Activated T-cell treated with anti-CD3 and anti-CD28 coated beads, Interleukin-2, amount 50 U/mL, for 24 hours (primary cell): ENCODE measurements at regions not wholly inside any gene's neighbourhood (a gene's known extent, or its start where the extent isn't known, plus 50 kb on each side); places are given as distances from the start of the nearest gene placed in this dataset.
"Not testable (repeated sequence)": the region's sequence is repeated elsewhere in the genome, so short reads cannot be mapped to it uniquely, and the experiment has no call there.

ENCODE experiments used
- DNase-seq: peaks from one replicate; pipeline ENCODE4 v3.0.0-alpha.2; 2020
- H3K27ac Mint-ChIP-seq: 2 replicates; pipeline ENCODE4 v1.8.0; 2020; ENCODE audit warnings: mild to moderate bottlenecking, mixed read lengths
- H3K27me3 Mint-ChIP-seq: 2 replicates; pipeline ENCODE4 v1.8.0; 2020; ENCODE audit warnings: mixed read lengths
- H3K36me3 Mint-ChIP-seq: 2 replicates; pipeline ENCODE4 v1.8.0; 2020; ENCODE audit warnings: low read depth, mixed read lengths
- H3K4me1 Mint-ChIP-seq: 2 replicates; pipeline ENCODE4 v1.8.0; 2020; ENCODE audit warnings: low read depth, mixed read lengths
- H3K4me3 Mint-ChIP-seq: 2 replicates; pipeline ENCODE4 v1.8.0; 2020; ENCODE audit warnings: mild to moderate bottlenecking, moderate library complexity, mixed read lengths
- H3K9me3 Mint-ChIP-seq: 2 replicates; pipeline ENCODE4 v1.8.0; 2020; ENCODE audit warnings: mixed read lengths

DNA sequence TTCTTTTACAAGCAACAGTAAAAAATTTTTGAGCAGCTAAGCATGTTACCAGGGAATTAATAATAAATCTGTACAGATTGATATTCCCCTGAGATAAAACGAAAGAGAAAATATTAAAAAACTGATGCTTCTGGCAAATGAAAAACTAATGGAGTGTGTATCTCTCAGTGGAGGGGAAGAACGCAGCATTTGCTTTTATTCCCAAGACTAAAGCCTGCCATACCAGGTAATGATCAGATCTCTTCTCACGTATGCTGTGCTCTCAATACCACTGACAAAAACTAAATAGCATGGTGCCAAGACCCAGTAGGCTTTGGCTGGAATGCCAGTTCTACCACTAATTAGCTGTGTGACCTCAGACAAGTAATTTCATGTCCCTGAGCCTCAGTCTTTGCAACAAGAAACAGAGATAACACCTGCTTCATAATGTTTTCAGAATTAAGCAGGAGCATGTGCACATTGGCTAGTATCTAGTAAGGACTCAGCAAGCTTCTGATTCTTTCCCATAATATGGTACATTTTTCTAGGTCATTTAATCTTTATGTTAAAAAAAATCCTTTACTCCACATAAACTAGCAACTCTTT is 179.6 kb downstream of the CENPC start:
- no peaks in the 10 kb centered on the region for H3K4me1 Mint-ChIP-seq
- H3K9me3 Mint-ChIP-seq = peaks cover 5% of the 10 kb centered on the region
- no peak for DNase-seq
- no peak overlapping the region for H3K4me3 Mint-ChIP-seq
- H3K27me3 Mint-ChIP-seq = peaks cover 11% of the 10 kb centered on the region
- H3K36me3 Mint-ChIP-seq = no peaks in the 10 kb centered on the region
- no peak overlapping the region for H3K27ac Mint-ChIP-seq

DNA sequence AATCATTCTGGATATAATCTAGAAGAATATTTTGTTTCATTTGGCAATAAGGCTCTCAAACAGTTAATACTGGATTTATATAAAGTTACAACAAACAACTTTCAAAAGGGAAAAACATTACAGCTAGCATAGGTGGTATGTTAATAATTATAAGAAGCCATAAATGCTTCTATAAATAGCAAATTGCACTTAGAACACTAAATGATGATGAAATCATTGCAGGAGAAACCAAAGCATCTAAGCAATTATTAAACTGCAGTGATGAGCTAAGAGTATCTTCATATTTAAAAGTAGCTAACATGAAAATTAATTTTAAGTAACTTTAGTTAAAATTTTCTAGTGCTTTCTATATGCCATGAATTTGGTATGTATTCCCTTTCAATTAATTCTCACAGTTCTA is 189.5 kb downstream of the CENPC start:
- Mint-ChIP-seq H3K9me3 (peaks cover 1% of the 10 kb centered on the region), H3K27me3 (peaks cover 7% of the 10 kb centered on the region), H3K27ac (no peak overlapping the region), H3K4me3 (no peak overlapping the region), H3K4me1 (no peaks in the 10 kb centered on the region), H3K36me3 (no peaks in the 10 kb centered on the region)
- no peak for DNase-seq

DNA sequence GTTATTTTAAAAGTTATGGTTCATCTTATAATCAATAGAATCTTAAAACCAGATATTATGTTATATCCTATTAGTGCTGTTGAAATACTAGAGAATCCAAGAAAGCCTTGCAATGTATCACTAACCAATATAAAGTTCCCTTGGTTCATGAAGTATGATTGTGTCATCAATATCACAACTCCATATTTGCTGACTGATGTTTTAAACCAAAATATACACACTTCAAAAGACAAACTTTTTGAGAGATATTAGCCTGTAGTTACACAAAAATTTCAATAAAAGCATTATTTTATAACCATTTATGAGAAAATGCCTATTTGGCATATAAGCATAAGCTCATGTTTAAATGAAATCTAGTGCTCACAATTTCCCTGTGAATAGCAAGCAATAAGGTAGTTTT is 198.6 kb downstream of the CENPC start:
- Mint-ChIP-seq H3K9me3 (no peaks in the 10 kb centered on the region), H3K27me3 (peaks cover 7% of the 10 kb centered on the region), H3K36me3 (no peaks in the 10 kb centered on the region), H3K4me1 (no peaks in the 10 kb centered on the region), H3K27ac (no peak overlapping the region), H3K4me3 (no peak overlapping the region)
- no peak for DNase-seq

DNA sequence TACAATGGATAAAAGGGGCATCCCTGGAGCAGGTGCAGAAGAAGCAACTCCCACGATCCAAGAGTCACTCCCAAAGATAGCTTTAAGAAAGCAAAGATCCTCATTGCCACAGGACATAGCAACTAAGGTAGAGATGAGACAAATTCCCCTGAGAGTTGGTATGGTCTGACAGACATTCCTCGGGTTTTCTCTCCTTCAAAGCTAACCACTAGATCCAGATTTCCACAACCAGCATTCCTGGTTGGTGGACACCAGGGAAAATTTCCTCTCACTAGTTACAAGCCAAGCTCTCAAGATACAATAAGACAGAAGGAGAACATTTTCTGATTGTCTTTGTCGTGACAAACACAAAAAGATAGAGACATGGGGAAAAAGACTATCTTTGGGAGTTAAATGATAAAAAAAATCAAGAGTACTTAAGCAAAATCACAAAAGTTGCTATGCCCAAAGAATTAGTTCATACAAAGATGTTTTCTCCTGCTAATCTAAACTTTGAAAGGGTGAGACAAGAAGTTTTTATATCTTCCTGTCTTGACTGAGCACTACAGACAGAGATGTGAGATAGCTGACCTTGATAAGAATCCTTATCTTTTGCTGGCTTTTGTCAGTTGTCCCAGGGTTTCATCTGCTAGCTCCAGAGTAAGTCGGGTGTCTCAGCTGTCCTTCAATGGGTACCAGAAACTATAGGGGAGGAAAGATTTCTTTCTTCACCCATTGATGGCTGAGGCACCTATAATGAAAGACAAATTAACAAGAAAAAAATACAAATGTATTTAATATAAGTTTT is 200.5 kb downstream of the CENPC start:
- DNase-seq = no peak
- Mint-ChIP-seq H3K9me3 (no peaks in the 10 kb centered on the region), H3K27me3 (peaks cover 7% of the 10 kb centered on the region), H3K36me3 (no peaks in the 10 kb centered on the region), H3K4me1 (no peaks in the 10 kb centered on the region), H3K27ac (no peak overlapping the region), H3K4me3 (no peak overlapping the region)

DNA sequence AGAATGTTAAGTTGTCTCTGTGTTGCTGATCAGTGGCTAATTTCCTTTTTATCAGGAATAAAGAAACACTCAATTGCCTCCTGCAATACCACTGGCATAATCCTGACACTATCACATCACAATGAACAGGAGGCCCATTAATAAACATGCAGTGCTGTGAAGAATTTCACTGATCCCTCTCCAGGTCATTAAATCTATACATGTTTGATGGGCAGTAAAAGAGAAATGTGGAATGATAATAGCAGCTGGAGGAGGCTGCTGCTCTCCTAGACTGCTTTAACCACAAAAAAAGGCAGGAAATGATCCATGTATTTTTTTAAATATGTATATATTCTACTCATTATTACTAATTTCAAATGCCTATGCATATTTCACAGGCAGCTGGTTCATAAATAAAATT is 202.1 kb downstream of the CENPC start:
- no peaks in the 10 kb centered on the region for H3K4me1 Mint-ChIP-seq
- no peaks in the 10 kb centered on the region for H3K36me3 Mint-ChIP-seq
- no peak for DNase-seq
- H3K9me3 Mint-ChIP-seq = no peaks in the 10 kb centered on the region
- H3K27ac Mint-ChIP-seq = no peak overlapping the region
- H3K4me3 Mint-ChIP-seq = no peak overlapping the region
- peaks cover 7% of the 10 kb centered on the region for H3K27me3 Mint-ChIP-seq

DNA sequence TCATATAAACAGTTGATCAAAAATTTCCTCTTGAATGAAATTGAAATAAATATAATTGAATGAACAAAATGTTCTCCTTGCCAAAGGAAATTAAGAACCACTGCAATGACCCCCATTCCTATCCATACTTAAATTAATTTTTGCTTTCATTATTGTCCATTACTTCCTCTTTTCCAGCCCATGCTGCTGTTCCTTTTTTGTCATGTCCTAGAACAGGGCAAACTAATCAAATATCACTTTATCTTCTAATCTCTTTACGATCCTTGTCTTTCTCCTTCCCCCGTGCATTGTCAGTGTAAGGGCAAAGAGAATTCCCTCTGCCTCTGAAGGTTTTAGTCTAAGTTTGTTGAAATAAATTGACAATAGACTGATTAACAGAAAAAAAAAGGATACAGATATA is 203.0 kb downstream of the CENPC start:
- no peak for DNase-seq
- no peaks in the 10 kb centered on the region for H3K36me3 Mint-ChIP-seq

DNA sequence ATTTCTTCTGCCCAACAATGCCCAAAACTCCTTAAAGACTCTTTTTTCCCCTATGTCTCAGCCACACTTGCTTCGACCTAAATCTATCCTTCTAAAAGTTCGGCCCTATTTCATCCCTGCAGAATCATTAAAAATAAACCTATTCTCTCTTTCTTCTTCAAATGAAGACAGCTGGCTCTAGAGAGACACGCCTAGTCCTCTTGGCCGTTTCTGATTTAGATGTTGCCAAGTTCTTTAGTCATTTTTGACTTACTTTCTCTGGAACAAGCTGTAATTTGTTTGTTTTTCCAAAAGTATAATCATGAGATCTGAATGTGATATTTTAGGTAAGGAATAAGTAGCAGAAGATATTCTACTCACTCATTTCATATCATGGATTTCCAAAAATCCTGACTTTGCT is 211.6 kb downstream of the CENPC start:
- DNase-seq = no peak
- no peaks in the 10 kb centered on the region for H3K36me3 Mint-ChIP-seq
- peaks cover 20% of the 10 kb centered on the region for H3K27me3 Mint-ChIP-seq
- H3K27ac Mint-ChIP-seq = no peak overlapping the region
- no peaks in the 10 kb centered on the region for H3K4me1 Mint-ChIP-seq
- no peaks in the 10 kb centered on the region for H3K9me3 Mint-ChIP-seq
- H3K4me3 Mint-ChIP-seq = no peak overlapping the region

More for the DNA sequence above, 203.0 kb downstream of the CENPC start:
- no peak overlapping the region for H3K4me3 Mint-ChIP-seq
- no peak overlapping the region for H3K27ac Mint-ChIP-seq
- H3K4me1 Mint-ChIP-seq = no peaks in the 10 kb centered on the region
- peaks cover 5% of the 10 kb centered on the region for H3K27me3 Mint-ChIP-seq
- H3K9me3 Mint-ChIP-seq = no peaks in the 10 kb centered on the region

DNA sequence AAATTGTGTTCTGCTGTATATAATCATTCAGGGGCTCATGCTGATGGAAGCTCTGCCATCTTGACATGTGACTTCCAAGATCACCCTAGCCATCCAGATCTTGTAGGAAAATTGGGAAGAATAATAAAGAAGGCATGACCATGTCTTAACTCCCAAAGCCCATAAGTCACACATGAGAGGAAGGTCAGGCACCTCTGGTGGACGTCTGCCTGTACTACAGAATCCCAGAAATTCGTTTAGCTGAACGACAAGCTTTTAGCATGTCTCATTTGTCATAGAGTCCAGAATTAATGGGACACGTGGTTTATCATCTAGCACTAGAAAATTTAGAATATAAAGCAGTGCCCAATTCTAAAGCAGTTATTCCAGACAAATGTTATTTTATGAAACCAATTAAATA is 212.7 kb downstream of the CENPC start:
- H3K4me3 Mint-ChIP-seq = no peak overlapping the region
- H3K36me3 Mint-ChIP-seq = no peaks in the 10 kb centered on the region
- no peak overlapping the region for H3K27ac Mint-ChIP-seq
- peaks cover 27% of the 10 kb centered on the region for H3K27me3 Mint-ChIP-seq
- H3K4me1 Mint-ChIP-seq = no peaks in the 10 kb centered on the region
- H3K9me3 Mint-ChIP-seq = no peaks in the 10 kb centered on the region
- DNase-seq = no peak

DNA sequence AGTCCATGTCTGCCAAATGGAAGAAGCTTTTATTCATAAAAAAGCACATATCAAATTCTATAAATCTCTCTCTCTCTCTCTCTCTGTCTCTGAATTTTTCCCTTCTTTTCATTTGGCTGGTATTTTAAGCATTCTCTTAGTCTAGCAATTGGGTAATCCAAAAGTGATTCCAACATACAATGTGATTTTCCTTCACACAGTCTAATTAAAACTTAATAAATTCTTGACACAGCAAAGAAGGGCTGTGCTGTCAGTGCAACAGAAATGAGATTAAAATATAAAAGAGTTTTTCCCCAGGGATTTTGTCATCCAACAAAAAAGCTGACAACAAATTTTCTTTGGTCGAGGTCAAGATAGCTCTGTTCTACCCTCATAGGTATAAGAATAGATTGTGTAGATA is 216.9 kb downstream of the CENPC start:
- H3K4me3 Mint-ChIP-seq = no peak overlapping the region
- H3K27me3 Mint-ChIP-seq = peaks cover 27% of the 10 kb centered on the region
- H3K4me1 Mint-ChIP-seq = peaks cover 2% of the 10 kb centered on the region
- no peak overlapping the region for H3K27ac Mint-ChIP-seq
- no peak for DNase-seq
- H3K36me3 Mint-ChIP-seq = no peaks in the 10 kb centered on the region
- H3K9me3 Mint-ChIP-seq = no peaks in the 10 kb centered on the region

DNA sequence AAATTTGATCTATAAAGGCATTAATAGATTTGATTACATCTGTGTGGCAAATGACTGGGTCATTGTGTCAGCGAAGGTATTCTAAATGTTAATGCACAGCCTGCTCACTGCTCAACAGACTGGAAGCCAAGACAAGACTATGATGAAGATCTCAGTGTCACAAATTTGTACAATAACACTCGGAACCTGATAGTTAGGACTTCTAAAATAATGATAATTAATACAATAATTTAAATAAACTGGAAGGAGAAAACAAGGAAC is 217.4 kb downstream of the CENPC start:
- peaks cover 27% of the 10 kb centered on the region for H3K27me3 Mint-ChIP-seq
- H3K36me3 Mint-ChIP-seq = no peaks in the 10 kb centered on the region
- no peak for DNase-seq
- H3K4me3 Mint-ChIP-seq = no peak overlapping the region
- no peaks in the 10 kb centered on the region for H3K9me3 Mint-ChIP-seq
- H3K27ac Mint-ChIP-seq = no peak overlapping the region
- H3K4me1 Mint-ChIP-seq = peaks cover 2% of the 10 kb centered on the region

DNA sequence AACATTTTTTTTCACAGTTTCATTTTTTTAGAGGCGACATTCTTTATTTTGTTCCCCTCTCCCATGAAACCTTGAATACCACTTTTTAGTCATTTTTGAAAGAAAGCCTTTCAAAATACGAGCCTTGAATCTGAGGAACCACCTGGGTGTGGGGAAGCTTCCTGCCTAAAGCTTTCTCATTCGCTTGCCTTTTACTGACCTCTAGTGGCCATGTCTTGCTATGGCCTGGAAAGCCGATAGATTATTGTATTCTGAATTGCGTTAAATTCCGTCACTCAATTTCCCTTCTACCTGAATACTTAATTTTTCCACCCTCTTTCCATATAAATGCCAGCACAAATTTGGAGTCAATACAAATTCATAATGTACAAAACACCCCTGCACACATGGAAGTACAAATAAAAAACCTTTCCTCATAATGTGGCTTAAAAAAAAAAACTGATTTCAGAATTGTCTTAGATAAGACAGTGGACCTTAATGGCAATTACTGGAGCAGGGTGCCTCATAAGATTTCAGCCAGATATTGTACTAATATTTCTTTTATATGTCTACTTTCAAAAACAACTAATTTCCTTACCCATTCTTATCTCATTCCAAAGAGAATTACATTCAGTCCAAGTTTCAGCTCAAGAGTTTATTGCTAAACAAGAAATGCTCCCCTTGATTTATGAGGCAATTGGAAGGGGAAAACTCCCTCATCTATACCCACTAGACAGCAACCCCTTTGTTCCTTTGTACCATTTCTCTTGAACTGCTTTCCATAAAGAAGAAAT is 217.9 kb downstream of the CENPC start:
- no peak overlapping the region for H3K4me3 Mint-ChIP-seq
- H3K27ac Mint-ChIP-seq = no peak overlapping the region
- peaks cover 22% of the 10 kb centered on the region for H3K27me3 Mint-ChIP-seq
- no peaks in the 10 kb centered on the region for H3K36me3 Mint-ChIP-seq
- no peak for DNase-seq
- no peaks in the 10 kb centered on the region for H3K9me3 Mint-ChIP-seq
- peaks cover 2% of the 10 kb centered on the region for H3K4me1 Mint-ChIP-seq

DNA sequence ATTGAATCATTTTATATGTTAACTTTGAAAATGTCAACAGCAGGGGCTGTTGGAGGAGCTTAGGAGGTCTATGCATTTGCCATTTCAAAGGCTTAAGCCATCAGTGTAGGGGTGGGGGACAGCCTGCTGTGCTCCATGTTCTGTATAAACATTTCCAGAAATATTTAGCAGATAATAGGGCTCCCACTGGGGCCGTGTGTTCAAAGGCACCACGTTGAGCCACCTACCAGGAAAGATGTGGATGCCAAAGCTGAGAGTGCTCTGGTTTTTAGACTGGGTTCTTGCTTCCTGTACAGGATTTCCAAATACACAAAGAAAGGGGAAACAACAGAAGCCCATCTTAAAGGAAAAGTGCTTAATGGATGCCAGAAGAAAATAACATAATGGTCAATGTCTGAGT is 219.5 kb downstream of the CENPC start:
- no peak for DNase-seq
- Mint-ChIP-seq H3K27me3 (peaks cover 18% of the 10 kb centered on the region), H3K4me1 (peaks cover 2% of the 10 kb centered on the region), H3K4me3 (no peak overlapping the region), H3K9me3 (no peaks in the 10 kb centered on the region), H3K36me3 (no peaks in the 10 kb centered on the region), H3K27ac (no peak overlapping the region)

DNA sequence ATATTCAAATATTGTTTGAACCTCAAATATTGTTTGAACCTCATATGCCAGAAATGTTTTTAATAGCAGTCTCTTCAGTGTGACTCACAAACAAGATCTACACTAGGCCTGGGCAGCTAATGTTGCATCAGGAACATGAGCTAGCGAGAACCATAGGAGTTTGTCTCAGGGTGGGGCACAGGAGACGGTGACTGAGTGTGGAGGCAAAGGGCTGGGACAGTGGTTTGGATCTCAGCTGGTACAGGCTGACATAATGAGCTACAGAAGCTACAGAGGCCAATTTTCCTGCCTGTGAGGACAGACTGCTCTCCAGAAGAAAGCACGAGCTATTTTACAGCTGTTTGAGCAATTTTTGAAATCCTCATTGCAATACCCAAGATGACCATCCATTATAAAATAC is 224.7 kb downstream of the CENPC start:
- Mint-ChIP-seq H3K27me3 (no peaks in the 10 kb centered on the region), H3K4me1 (no peaks in the 10 kb centered on the region), H3K36me3 (no peaks in the 10 kb centered on the region), H3K27ac (no peak overlapping the region), H3K9me3 (no peaks in the 10 kb centered on the region), H3K4me3 (no peak overlapping the region)
- no peak for DNase-seq

DNA sequence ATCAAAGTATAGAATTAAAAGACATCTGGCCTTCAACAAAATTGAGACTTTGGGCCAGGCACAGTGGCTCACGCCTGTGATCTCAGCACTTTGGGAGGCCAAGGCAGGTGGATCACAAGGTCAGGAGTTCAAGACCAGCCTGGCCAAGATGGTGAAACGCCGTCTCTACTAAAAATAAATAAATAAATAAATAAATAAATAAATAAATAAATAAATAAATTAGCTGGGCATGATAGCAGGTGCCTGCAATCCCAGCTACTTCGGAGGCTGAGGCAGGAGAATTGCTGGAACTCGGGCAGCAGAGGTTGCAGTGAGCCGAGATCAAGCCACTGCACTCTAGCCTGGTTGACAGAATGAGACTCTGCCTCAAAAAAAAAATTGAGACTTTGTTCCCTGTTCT is 225.7 kb downstream of the CENPC start:
- not testable (repeated sequence) for H3K9me3 Mint-ChIP-seq, H3K4me3 Mint-ChIP-seq, H3K27ac Mint-ChIP-seq, H3K36me3 Mint-ChIP-seq, DNase-seq, H3K4me1 Mint-ChIP-seq, H3K27me3 Mint-ChIP-seq

DNA sequence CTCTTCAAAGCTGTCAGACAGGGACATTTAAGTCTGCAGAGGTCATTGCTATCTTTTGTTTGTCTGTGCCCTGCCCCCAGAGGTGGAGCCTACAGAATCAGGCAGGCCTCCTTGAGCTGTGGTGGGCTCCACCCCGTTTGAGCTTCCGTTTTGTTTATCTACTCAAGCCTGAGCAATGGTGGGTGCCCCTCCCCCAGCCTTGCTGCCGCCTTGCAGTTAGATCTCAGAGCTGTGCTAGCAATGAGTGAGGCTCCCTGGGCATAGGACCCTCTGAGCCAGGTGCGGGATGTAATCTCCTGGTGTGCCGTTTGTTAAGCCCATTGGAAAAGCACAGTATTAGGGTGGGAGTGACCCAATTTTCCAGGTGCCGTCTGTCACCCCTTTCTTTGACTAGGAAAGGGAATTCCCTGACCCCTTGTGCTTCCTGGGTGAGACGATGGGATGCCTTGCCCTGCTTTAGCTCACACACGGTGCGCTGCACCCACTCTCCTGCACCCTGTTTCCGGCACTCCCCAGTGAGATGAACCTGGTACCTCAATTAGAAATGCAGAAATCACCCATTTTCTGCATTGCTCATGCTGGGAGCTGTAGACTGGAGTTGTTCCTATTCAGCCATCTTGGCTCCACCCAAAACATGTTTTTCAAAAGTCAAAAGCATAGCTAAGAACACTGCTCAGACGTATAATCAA is 244.7 kb downstream of the CENPC start:
- not testable (repeated sequence) for H3K27me3 Mint-ChIP-seq, DNase-seq, H3K4me3 Mint-ChIP-seq, H3K27ac Mint-ChIP-seq, H3K9me3 Mint-ChIP-seq, H3K4me1 Mint-ChIP-seq, H3K36me3 Mint-ChIP-seq
